HepG2 (cell line): ENCODE measurements at regions not wholly inside any gene's neighbourhood (a gene's known extent, or its start where the extent isn't known, plus 50 kb on each side); places are given as distances from the start of the nearest gene placed in this dataset.

ENCODE experiments used
- ATAC-seq: fragments of 200-7000 bp; cut with Tn5 transposase; 3 replicates; pipeline ENCODE4 v1.9.1; 2020; ENCODE audit warnings: mild to moderate bottlenecking, moderate library complexity
- BruUV-seq: library from RNA; stranded (reverse); fragments of 400-500 nt; replicated peaks from 2 replicates; lab custom pipeline; 2021; lab: Mats Ljungman, UMichigan
- CTCF ChIA-PET: fragments of 300-600 bp; formaldehyde crosslinking; extraction: SDS; loops from one replicate; lab custom pipeline; 2021; ENCODE audit warnings: low total read pairs, inconsistent platforms, low intra/inter-chr PET ratio; lab: Yijun Ruan, JAX
- POLR2A ChIA-PET: fragments of 350-600 bp; sonication (Branson Sonifier 250); formaldehyde crosslinking; loops from one replicate; lab custom pipeline; 2020; ENCODE audit warnings: antibody characterized with exemption, inconsistent platforms; lab: Yijun Ruan, JAX
- DNase-seq: peaks from one replicate; pipeline ENCODE4 v3.0.0-alpha.2; 2015; ENCODE audit warnings: low spot score
- FAIRE-seq: peaks from 3 replicates; lab custom pipeline; 2011; peaks lifted over from hg19 to GRCh38; lab: Jason Lieb, UNC
- H2AFZ ChIP-seq: one replicate; pipeline ENCODE4 v1.6.1; 2011; ENCODE audit warnings: low read length, inconsistent platforms
- H3K27ac ChIP-seq: fragments of 300-600 bp; 3 replicates; pipeline ENCODE4 v1.8.0; 2011; ENCODE audit warnings: mixed run types, mild to moderate bottlenecking, mixed read lengths, low read length, inconsistent platforms; ENCODE audit not compliant: insufficient read depth; ENCODE audit errors: extremely low read length
- H3K27me3 ChIP-seq, 2 experiments: fragments of 200-600 bp in 1 of 2; 2 replicates in 1 of 2; 3 replicates in 1 of 2; pipeline versions ENCODE4 v1.6.0 to v1.8.0; 2011; ENCODE audit warnings: low read length in 2 of 2, mild to moderate bottlenecking in 2 of 2, moderate library complexity in 2 of 2, inconsistent platforms in 1 of 2; ENCODE audit not compliant: insufficient read depth in 2 of 2, control insufficient read depth in 1 of 2
- H3K36me3 ChIP-seq, 2 experiments: fragments of 200-600 bp in 1 of 2; replicated peaks in 1 of 2; 2 replicates in 1 of 2; 3 replicates in 1 of 2; pipeline versions ENCODE4 v1.5.1 to v1.8.0; 2011; ENCODE audit warnings: low read length in 2 of 2, inconsistent platforms in 1 of 2; ENCODE audit not compliant: insufficient read depth in 2 of 2, control insufficient read depth in 1 of 2
- H3K4me1 ChIP-seq: 2 replicates; pipeline ENCODE4 v1.5.1; 2012; ENCODE audit warnings: low read length, inconsistent platforms; ENCODE audit not compliant: insufficient read depth
- H3K4me2 ChIP-seq: 2 replicates; pipeline ENCODE4 v1.6.0; 2011; ENCODE audit warnings: low read depth, low read length, inconsistent platforms
- H3K4me3 ChIP-seq, 3 experiments: fragments of 200-600 bp in 1 of 3; sonication (generic), shearing (Covaris generic) in 1 of 3; replicated peaks in 1 of 3; 2 replicates each; pipeline ENCODE4 v1.5.1; 2011 to 2016; ENCODE audit warnings: low read length in 3 of 3, inconsistent platforms in 2 of 3, low read depth in 2 of 3, mild to moderate bottlenecking in 2 of 3, control low read depth in 1 of 3, mixed read lengths in 1 of 3; ENCODE audit not compliant: insufficient read depth in 1 of 3
- H3K79me2 ChIP-seq: one replicate; pipeline ENCODE4 v1.6.1; 2011; ENCODE audit warnings: low read length, inconsistent platforms; ENCODE audit not compliant: insufficient read depth
- H3K9ac ChIP-seq: 2 replicates; pipeline ENCODE4 v1.6.0; 2011; ENCODE audit warnings: mild to moderate bottlenecking, low read depth, low read length, inconsistent platforms; ENCODE audit not compliant: insufficient read depth
- H3K9me3 ChIP-seq: 2 replicates; pipeline ENCODE4 v1.5.1; 2012; ENCODE audit warnings: mild to moderate bottlenecking, low read length
- H4K20me1 ChIP-seq: 2 replicates; pipeline ENCODE4 v1.6.0; 2011; ENCODE audit warnings: inconsistent platforms, mild to moderate bottlenecking, low read length, moderate library complexity; ENCODE audit not compliant: insufficient read depth
- KDM5B ChIP-seq: sonication (generic); formaldehyde crosslinking; IDR thresholded peaks from 2 replicates; pipeline ENCODE4 v1.4.0; 2020; ENCODE audit warnings: missing genetic modification reagents, mild to moderate bottlenecking, borderline replicate concordance
- KMT2A ChIP-seq: sonication (generic); formaldehyde crosslinking; IDR thresholded peaks from 2 replicates; pipeline ENCODE4 v1.4.0; 2020; ENCODE audit warnings: missing genetic modification reagents
- MAFF ChIP-seq: IDR thresholded peaks from 2 replicates; pipeline ENCODE4 v1.6.1; 2011; ENCODE audit warnings: low read depth, low read length, improper control_type of control experiment
- MAFK ChIP-seq, 2 experiments: IDR thresholded peaks in 1 of 2; conservative IDR thresholded peaks in 1 of 2; 2 replicates each; pipeline ENCODE4 v1.6.1; 2011; ENCODE audit warnings: improper control_type of control experiment in 2 of 2, low read length in 2 of 2
- NKX3-1 ChIP-seq: sonication (generic); formaldehyde crosslinking; IDR thresholded peaks from 2 replicates; pipeline ENCODE4 v1.5.0; 2020; ENCODE audit warnings: missing genetic modification reagents
- RARG ChIP-seq: sonication (generic); formaldehyde crosslinking; IDR thresholded peaks from 2 replicates; pipeline ENCODE4 v1.4.0; 2020; ENCODE audit warnings: low read depth, mild to moderate bottlenecking, missing genetic modification reagents
- RCOR2 ChIP-seq: IDR thresholded peaks from 2 replicates; pipeline ENCODE4 v1.6.1; 2016; ENCODE audit warnings: missing biosample characterization, missing genetic modification reagents
- SP1 ChIP-seq, 2 experiments: fragments of 450-650 bp in 1 of 2; sonication (generic) in 1 of 2; formaldehyde crosslinking in 1 of 2; IDR thresholded peaks; 2 replicates each; pipeline versions ENCODE4 v1.4.0 to v1.6.1; 2016 to 2020; ENCODE audit warnings: missing genetic modification reagents in 1 of 2
- SRSF4 ChIP-seq: fragments of 200-400 bp; formaldehyde crosslinking; IDR thresholded peaks from one replicate; pipeline ENCODE4 v1.6.1; 2018; ENCODE audit warnings: mild to moderate bottlenecking, low read depth, low read length, moderate library complexity; ENCODE audit not compliant: poor library complexity, severe bottlenecking
- ZBED4 ChIP-seq: sonication (generic); formaldehyde crosslinking; IDR thresholded peaks from 2 replicates; pipeline ENCODE4 v1.4.0; 2020; ENCODE audit warnings: missing genetic modification reagents, borderline replicate concordance
- ZHX1 ChIP-seq: sonication (generic); formaldehyde crosslinking; IDR thresholded peaks from 2 replicates; pipeline ENCODE4 v1.8.1; 2022; ENCODE audit warnings: low read depth, mild to moderate bottlenecking, missing genetic modification reagents
- ZNF281 ChIP-seq: sonication (generic); formaldehyde crosslinking; IDR thresholded peaks from 2 replicates; pipeline ENCODE4 v1.4.0; 2020; ENCODE audit warnings: missing genetic modification reagents, borderline replicate concordance
- WGBS: methylation state at CpG from one replicate; pipeline ENCODE4 v1.1.6; 2017; ENCODE audit warnings: low lambda C conversion rate; 5-methylcytosine and 5-hydroxymethylcytosine counted together
- in situ Hi-C: cut with HindIII; loops from 2 replicates; pipeline ENCODE4 v1.10.0; 2017; ENCODE audit warnings: low pct_unique_long_range_greater_than_20kb; ENCODE audit not compliant: extremely low pct_ligation_motif_present
- intact Hi-C: fragments of 100-400 bp; cut with micrococcal nuclease; formaldehyde crosslinking; loops from one replicate; pipeline ENCODE4 v1.10.0; 2022; ENCODE audit not compliant: unreplicated experiment

- TF ChIP-seq RARG (no peak), RCOR2 (CRISPR knock-in tag) (no peak), NKX3-1 (CRISPR knock-in tag) (no peak), SP1 (IDR thresholded peaks at IDR 0.05) (no peak), SP1 (CRISPR knock-in tag; IDR thresholded peaks at IDR 0.05) (no peak), KDM5B (CRISPR knock-in tag) (no peak), ZBED4 (CRISPR knock-in tag) (no peak), ZHX1 (CRISPR knock-in tag) (no peak), ZNF281 (CRISPR knock-in tag) (no peak), MAFK (conservative IDR thresholded peaks at IDR 0.05 in 1 of 2, IDR thresholded peaks at IDR 0.05 in 1 of 2; ENCODE audit: low read length in 2 of 2) (peak; percentile 19 to 57; a peak in 3 of 4 replicates), KMT2A (CRISPR knock-in tag) (no peak), SRSF4 (no peak), MAFF (peak; percentile 41; the same call in 1 of the 2 replicates)
- ATAC-seq, result no peak
- no peak for DNase-seq
- no peaks in the 10 kb centered on the region for H3K27me3 ChIP-seq
- no peak overlapping the region for H3K4me3 ChIP-seq
- in situ Hi-C loops, result no loop called here
- no peak overlapping the region for H3K27ac ChIP-seq
- 47% methylated on average over 2 of the region's 2 CpGs for WGBS
- BruUV-seq, result no TSS peak
- H3K9me3 ChIP-seq, result no peaks in the 10 kb centered on the region
- CTCF ChIA-PET, result no interaction called here
- no peaks in the 10 kb centered on the region for H3K4me1 ChIP-seq
- no peak overlapping the region for H3K9ac ChIP-seq
- no peak for FAIRE-seq
- H3K79me2 ChIP-seq, result no peaks in the 10 kb centered on the region
- no peaks in the 10 kb centered on the region for H4K20me1 ChIP-seq
- no peak overlapping the region for H3K4me2 ChIP-seq
- no peak overlapping the region for H2AFZ ChIP-seq
- intact Hi-C loops, result loop anchor here (2.0 kb wide), 1 partner anchor 334 kb away; no protein-coding TSS in a partner anchor
- POLR2A ChIA-PET, result no interaction called here
- H3K36me3 ChIP-seq, result no peaks in the 10 kb centered on the region
Measured at GRCh38 chr21:14736672-14737071, 190.6 kb upstream of the SAMSN1 start.
